RKO (cell line): ENCODE measurements at regions not wholly inside any gene's neighbourhood (a gene's known extent, or its start where the extent isn't known, plus 50 kb on each side); places are given as distances from the start of the nearest gene placed in this dataset.

Experiments
- DNase-seq: peaks from one replicate; pipeline ENCODE4 v3.0.0-alpha.2; 2016; ENCODE audit warnings: low spot score

- no peak for DNase-seq
These were observed 107.1 kb upstream of the FAM20C start for GRCh38 chr7:85074-85882.

DNA sequence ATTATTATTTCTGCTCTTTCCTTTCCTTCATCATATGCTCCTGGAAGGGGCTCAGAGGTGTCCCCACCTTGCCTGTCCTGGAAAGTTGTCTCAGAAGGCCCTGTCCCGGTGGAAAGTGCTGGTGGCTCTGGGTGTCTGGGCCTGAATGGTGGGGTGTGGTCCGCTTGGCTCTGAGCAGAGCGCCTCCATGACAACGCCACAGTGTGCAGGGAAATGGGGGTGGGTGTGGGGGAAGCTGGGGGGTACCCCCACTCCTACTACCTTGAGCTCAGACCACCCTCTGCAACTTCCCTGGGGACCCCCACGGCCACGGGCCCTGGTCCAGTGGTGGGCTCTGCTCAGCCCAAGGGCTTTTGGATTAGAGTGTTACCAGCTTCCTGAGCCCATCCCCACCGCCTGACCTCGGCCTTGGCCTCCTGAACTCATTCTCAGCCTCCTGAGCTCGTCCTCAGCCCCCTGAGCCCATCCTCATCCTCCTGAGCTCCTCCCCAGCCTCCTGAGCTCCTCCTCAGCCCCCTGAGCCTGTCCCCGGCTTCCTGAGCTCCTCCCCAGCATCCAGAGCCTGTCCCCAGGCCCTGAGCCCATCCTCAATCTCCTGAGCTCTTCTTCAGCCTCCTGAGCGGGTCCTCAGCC is 106.4 kb upstream of the FAM20C start:
- DNase-seq = no peak

- no peak for DNase-seq
These were observed 105.7 kb upstream of the FAM20C start for GRCh38 chr7:86629-87028.

GRCh38 chr7:87047-87446 is 105.3 kb upstream of the FAM20C start:
- DNase-seq = no peak

- DNase-seq = no peak
These were observed 104.7 kb upstream of the FAM20C start for GRCh38 chr7:87671-88070.

GRCh38 chr7:88095-88926 is 104.1 kb upstream of the FAM20C start:
- DNase-seq = no peak

DNA sequence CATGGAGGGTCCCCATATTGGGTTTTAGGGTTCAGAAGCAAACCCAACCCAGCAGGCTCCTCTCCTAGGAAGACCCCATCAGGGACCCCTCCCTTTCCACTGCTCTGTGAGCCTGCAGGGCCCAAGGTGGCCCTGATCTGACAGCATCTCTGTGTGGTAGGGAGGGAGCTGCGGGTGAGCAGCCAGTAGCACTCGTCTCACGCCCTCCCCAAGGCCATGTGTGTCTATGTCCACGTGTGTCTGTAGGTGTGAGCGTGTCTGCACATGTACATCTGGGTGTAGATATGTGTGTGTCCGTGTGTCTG is 103.5 kb upstream of the FAM20C start:
- DNase-seq = no peak

- DNase-seq = no peak
These were observed 102.9 kb upstream of the FAM20C start for GRCh38 chr7:89232-90019.

DNA sequence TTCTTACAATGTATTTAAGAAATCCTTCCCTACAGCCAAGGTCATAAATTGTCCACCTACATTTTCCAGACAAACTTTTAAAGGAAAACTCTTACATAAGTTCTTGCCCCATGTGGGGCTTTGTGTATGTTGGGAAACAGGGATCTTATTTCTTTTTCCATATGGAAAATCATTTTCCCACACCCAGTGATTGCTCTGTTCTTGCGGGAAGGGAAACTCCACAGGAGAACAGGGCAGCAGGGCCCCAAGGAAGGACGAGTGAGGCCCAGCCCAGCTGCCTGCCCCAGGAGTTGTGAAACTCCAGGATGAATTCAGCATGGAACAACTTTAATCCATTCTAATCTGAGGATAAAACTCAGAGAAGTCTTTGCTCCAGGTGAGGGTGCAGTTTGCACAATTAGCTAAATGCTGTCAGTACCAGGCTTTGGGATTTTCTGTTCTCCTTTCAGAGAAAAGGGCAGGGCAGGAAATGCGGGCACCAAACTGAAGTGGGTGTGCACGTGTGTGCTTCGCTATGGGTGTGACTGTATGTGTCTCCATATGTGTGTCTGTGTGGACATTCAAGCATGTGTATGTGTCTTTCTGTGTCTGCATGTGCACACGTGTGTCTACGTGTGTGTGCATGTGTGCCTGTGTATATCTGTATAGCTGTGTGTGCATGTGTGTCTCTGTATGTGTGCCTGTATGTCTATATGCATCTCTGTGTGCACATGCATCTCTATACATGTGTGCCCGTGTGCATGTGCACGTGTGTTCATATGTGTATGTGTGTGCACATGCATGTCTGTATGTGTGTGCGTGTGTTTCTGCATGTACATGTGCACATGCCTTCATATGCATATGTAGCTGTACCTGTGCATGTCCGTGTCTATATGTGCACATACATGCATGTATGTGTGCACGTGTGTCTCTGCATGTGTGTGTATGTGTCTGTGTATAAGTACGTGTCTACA is 102.0 kb upstream of the FAM20C start:
- no peak for DNase-seq

GRCh38 chr7:91396-92175 is 100.8 kb upstream of the FAM20C start:
- no peak for DNase-seq

DNA sequence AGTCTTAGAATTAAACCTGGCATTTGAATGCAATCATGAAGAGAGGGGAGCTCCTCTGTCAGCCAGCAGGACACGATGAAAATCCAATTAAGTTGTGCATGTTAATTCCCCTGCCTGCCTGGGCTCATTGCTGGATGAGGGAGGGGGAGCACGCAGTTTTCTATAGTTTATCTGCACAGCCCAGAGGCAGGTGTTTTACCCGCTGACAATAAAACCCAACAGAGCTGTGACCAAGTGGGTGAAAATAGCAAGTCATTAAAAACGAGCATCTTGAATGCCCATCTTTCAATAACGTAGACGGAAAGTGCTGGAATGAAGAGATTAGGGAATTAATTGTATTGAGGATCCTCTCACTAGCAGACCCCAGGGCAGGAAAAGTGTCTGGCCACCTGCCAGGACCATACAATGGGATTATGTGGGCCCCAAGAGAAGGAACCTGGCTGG is 100.1 kb upstream of the FAM20C start:
- DNase-seq = no peak

DNA sequence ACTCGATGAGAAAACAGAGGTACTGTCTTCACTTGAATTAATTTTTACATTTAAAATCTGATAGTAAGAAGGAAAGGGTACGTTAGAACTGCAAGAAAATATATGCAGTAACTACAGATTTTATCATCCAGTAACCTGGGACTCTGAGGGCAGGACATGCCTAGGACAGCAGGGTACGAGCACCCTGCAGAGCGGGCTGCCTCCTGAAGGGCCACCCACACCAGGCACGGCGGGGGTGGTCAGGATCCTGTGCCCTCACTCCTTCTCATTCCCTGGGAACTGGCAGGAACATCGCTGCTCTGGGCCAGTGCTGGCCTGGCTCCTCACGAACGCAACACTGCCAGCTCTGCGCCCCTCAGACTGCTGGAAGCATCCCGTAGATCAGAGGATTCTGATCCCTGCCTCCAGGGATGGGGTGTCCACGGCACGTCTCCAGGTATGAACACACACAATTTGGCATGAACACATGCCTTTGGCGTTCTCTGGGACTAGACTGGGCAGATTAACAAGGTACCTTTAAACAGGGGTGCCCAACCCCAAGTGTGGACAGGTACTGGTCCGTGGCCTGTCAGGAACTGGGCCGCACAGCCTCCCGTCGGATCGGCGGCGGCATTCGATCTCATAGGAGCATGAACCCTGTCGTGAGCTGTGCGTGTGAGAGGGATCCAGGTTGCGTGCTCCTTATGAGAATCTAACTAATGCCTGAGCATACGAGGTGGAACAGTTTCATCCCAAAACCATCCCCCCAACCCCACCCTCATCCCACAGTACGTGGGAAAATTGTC is 99.3 kb upstream of the FAM20C start:
- no peak for DNase-seq

DNA sequence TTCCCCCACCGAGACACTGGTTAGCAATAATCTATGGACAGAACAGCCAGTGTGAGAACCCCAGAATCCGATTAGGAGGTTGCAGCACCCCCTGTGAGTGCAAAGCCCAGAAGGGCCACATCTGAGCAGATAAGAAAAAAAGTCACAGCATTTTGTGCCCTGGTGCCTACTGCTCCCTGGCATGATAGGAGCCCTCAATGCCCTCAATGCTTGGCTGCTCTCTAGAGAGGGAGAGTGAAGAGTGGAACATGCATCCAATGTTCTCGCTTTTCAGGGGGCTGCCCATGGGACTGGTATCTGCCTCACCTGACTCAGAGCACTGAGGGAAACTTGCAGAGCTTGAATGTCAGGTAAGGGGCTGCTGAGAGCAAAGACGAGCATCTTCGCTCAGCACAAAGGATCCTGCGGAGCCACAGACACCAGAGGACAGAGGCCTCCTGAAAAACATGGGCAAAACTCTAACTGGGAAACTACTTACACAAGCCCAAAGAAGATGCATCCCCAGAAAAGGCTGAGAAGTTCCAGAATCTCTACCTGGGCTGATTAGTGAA is 98.0 kb upstream of the FAM20C start:
- DNase-seq = no peak

DNA sequence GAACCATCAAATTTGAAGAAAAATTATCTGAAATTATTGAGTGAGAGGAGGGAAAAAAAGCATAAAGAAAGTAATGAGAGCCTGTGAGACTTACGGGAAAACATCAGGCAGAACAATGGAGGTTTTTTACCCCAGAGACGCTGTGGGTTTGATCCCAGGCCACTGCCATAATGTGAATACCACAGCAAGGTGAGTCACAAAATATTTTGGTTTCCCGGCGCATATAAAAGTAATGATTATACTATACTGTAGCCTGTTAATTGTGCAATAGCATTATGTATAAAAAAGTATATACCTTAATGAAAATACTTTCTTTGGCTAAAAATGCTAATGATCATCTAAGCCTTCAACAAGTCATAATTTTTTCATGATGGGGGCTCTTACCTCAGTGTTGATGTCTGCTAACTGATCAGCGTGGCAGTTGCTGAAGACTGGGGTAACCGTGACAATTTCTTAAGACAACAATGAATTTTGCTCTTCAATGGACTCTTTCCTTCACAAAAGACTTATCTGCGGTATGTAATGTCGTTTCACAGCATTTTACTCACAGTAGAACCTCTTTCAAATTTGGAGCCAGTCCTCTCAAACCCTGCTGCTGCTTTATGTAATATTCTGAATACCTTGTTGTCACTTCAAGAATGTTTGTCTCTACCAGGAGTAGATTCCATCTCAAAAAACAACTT is 97.0 kb upstream of the FAM20C start:
- no peak for DNase-seq

DNA sequence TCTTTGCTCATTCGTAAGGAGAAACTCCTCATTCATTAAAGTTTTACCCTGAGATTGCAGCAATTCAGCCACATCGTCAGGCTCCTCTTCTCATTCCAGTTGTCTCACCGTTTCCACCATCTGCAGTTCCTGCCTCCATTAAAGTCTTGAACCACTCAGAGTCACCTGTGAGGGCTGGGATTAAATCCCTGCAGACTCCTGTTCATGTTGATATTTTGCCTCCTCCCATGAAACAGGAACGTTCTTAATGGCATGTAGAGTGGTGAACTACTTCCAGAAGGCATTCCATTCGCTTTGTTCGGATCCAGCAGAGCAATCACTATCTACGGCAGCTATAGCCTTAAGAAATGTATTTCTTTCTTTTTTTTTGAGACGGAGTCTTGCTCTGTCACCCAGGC is 96.5 kb upstream of the FAM20C start:
- no peak for DNase-seq

DNA sequence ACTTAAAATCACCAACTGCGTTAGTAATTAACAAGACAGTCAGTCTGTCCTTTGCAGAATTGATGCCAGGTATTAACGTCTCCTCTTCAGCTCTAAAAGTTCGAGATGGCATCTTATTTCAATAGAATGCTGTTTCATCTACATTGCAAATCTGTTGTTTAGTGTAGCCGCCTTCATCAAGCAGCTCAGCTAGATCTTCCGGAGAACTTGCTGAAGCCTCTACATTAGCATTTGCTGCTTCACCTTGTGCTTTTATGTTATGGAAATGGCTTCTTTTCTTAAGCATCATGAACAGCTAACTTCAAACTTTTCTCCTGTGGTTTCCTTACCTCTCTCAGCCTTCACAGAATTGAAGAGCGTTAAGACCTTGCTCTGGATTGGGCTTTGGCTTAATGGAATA is 95.5 kb upstream of the FAM20C start:
- no peak for DNase-seq

GRCh38 chr7:97310-97841 is 95.0 kb upstream of the FAM20C start:
- no peak for DNase-seq
